Smooth muscle cell (in vitro differentiated cells): ENCODE measurements at regions not wholly inside any gene's neighbourhood (a gene's known extent, or its start where the extent isn't known, plus 50 kb on each side); places are given as distances from the start of the nearest gene placed in this dataset.

Experiments
- DNase-seq: peaks from one replicate; lab custom pipeline; 2025; ENCODE audit not compliant: unreplicated experiment; lab: John Stamatoyannopoulos, UW
- H2AFZ ChIP-seq: fragments of 200-600 bp; sonication (generic); 2 replicates; pipeline ENCODE4 v1.6.0; 2016; ENCODE audit warnings: antibody characterized with exemption, low read depth, mild to moderate bottlenecking
- H3F3A ChIP-seq: fragments of 200-600 bp; sonication (generic); 2 replicates; pipeline ENCODE4 v1.6.0; 2017; ENCODE audit warnings: antibody characterized with exemption, low read depth
- H3K27ac ChIP-seq: fragments of 200-600 bp; sonication (generic); 2 replicates; pipeline ENCODE4 v1.5.1; 2016; ENCODE audit warnings: low read depth, mild to moderate bottlenecking
- H3K27me3 ChIP-seq: fragments of 200-600 bp; sonication (generic); 2 replicates; pipeline ENCODE4 v1.6.1; 2016; ENCODE audit warnings: low read depth, mild to moderate bottlenecking
- H3K36me3 ChIP-seq: fragments of 200-600 bp; sonication (generic); 2 replicates; pipeline ENCODE4 v1.5.1; 2016; ENCODE audit warnings: low read depth
- H3K4me1 ChIP-seq: fragments of 200-600 bp; sonication (generic); 2 replicates; pipeline ENCODE4 v1.5.1; 2016; ENCODE audit warnings: low read depth
- H3K4me2 ChIP-seq: fragments of 200-600 bp; sonication (generic); 2 replicates; pipeline ENCODE4 v1.6.0; 2016; ENCODE audit warnings: mild to moderate bottlenecking
- H3K4me3 ChIP-seq: fragments of 200-600 bp; sonication (generic); 2 replicates; pipeline ENCODE4 v1.5.1; 2016; ENCODE audit warnings: mild to moderate bottlenecking
- H3K79me2 ChIP-seq: fragments of 200-600 bp; sonication (generic); 2 replicates; pipeline ENCODE4 v1.6.0; 2016; ENCODE audit warnings: low read depth, mild to moderate bottlenecking
- H3K9ac ChIP-seq: fragments of 200-600 bp; sonication (generic); 2 replicates; pipeline ENCODE4 v1.6.0; 2016; ENCODE audit warnings: low read depth
- H3K9me3 ChIP-seq: fragments of 200-600 bp; sonication (generic); replicated peaks from 2 replicates; pipeline ENCODE4 v1.5.1; 2016; ENCODE audit warnings: low read depth
- H4K20me1 ChIP-seq: fragments of 200-600 bp; sonication (generic); 2 replicates; pipeline ENCODE4 v1.6.0; 2016; ENCODE audit warnings: low read depth
- CTCF ChIP-seq: fragments of 200-600 bp; sonication (generic); IDR thresholded peaks from 2 replicates; pipeline ENCODE4 v1.5.1; 2017; ENCODE audit warnings: borderline replicate concordance, mild to moderate bottlenecking, antibody characterized with exemption; ENCODE audit not compliant: insufficient read depth, poor library complexity, severe bottlenecking
- WGBS: methylation state at CpG from one replicate; pipeline ENCODE4 v1.1.7; 2016; ENCODE audit warnings: low lambda C conversion rate; 5-methylcytosine and 5-hydroxymethylcytosine counted together

DNA sequence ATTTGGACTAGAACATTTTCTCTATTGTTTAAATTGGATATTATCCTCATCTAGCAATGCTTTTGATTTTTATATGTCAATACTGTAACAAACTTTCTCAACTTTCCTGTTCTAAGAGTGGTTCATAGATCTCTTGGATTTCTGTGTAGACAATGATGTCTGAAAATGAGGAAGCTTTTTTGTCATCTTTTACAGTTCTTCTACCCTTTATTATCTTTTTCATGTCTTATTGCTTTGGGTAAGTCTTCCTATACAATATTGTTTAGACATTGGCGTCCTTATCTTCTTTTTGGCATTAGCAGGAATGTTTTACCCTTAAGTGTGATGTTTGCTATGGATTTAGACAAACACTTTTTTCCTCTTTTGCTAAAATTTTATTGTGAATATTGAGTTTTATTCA is 91.5 kb upstream of the MTHFD1L start:
- Histone ChIP-seq H3K79me2 (no peaks in the 10 kb centered on the region), H4K20me1 (no peaks in the 10 kb centered on the region), H2AFZ (no peak overlapping the region), H3K4me3 (no peak overlapping the region), H3K4me1 (no peaks in the 10 kb centered on the region), H3K4me2 (no peak overlapping the region), H3K36me3 (no peaks in the 10 kb centered on the region), H3K27me3 (no peaks in the 10 kb centered on the region), H3K9me3 (peaks cover 4% of the 10 kb centered on the region), H3K27ac (no peak overlapping the region), H3F3A (no peaks in the 10 kb centered on the region), H3K9ac (no peak overlapping the region)
- WGBS, result 74% methylated on average over 1 of the region's 1 CpG
- DNase-seq, result no peak
- no peak for TF ChIP-seq CTCF

GRCh38 chr6:150775415-150776203 is 89.9 kb upstream of the MTHFD1L start:
- 82% methylated on average over 9 of the region's 9 CpGs for WGBS
- no peak overlapping the region for H3K9ac ChIP-seq
- no peaks in the 10 kb centered on the region for H3F3A ChIP-seq
- no peak overlapping the region for H3K4me3 ChIP-seq
- no peaks in the 10 kb centered on the region for H3K36me3 ChIP-seq
- H3K4me1 ChIP-seq, result no peaks in the 10 kb centered on the region
- TF ChIP-seq CTCF, result no peak
- H2AFZ ChIP-seq, result no peak overlapping the region
- no peaks in the 10 kb centered on the region for H3K79me2 ChIP-seq
- H3K4me2 ChIP-seq, result no peak overlapping the region
- H3K27me3 ChIP-seq, result no peaks in the 10 kb centered on the region
- H4K20me1 ChIP-seq, result no peaks in the 10 kb centered on the region
- no peak overlapping the region for H3K27ac ChIP-seq
- H3K9me3 ChIP-seq, result peaks cover 4% of the 10 kb centered on the region
- DNase-seq, result no peak

DNA sequence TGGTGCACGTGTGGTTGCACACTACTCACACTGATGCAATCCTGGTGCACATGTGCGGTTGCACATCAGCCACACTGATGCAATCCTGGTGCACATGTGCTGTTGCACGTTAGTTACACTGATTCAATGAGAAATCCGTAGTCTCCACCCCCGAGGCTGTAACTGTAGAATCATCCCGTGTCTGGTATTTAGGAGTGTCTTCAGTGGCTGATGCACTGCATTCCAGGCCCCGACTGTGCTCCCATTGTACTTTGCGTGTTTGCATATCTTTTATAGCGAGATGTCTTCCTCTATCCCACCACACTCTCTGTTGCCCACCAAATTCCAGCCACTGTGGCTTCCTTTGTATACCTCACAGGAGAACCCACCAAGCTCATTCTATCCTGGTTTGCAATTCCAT is 87.8 kb upstream of the MTHFD1L start:
- H4K20me1 ChIP-seq, result no peaks in the 10 kb centered on the region
- no peaks in the 10 kb centered on the region for H3K79me2 ChIP-seq
- no peak for TF ChIP-seq CTCF
- no peak overlapping the region for H3K27ac ChIP-seq
- H3K36me3 ChIP-seq, result no peaks in the 10 kb centered on the region
- 88% methylated on average over 9 of the region's 9 CpGs for WGBS
- no peaks in the 10 kb centered on the region for H3K4me1 ChIP-seq
- no peak overlapping the region for H2AFZ ChIP-seq
- H3K9me3 ChIP-seq, result peaks cover 4% of the 10 kb centered on the region
- H3K4me3 ChIP-seq, result no peak overlapping the region
- no peaks in the 10 kb centered on the region for H3K27me3 ChIP-seq
- no peak for DNase-seq
- no peak overlapping the region for H3K4me2 ChIP-seq
- no peak overlapping the region for H3K9ac ChIP-seq
- no peaks in the 10 kb centered on the region for H3F3A ChIP-seq

DNA sequence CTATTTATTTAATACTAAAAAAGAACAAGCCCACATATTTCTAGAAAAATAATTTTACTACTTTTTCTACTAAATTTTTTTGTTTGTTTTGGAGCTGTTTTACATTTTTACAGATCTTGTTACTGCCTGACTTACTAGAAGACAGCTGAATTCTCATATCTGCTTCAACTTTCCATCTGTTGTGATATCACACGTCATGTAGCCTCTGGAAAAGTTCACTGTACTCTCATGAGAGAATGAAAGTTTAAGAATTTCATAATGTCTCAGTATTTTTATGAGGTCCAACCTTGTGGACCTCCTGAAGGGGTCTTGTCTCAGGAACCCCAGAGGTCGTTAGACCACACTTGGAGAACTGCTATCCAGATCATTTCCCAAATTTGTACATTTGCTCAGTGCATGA is 81.7 kb upstream of the MTHFD1L start:
- no peak overlapping the region for H3K4me3 ChIP-seq
- H3F3A ChIP-seq, result no peaks in the 10 kb centered on the region
- no peaks in the 10 kb centered on the region for H3K36me3 ChIP-seq
- H3K79me2 ChIP-seq, result no peaks in the 10 kb centered on the region
- 72% methylated on average over 2 of the region's 2 CpGs for WGBS
- H3K27me3 ChIP-seq, result no peaks in the 10 kb centered on the region
- no peak overlapping the region for H2AFZ ChIP-seq
- no peaks in the 10 kb centered on the region for H3K4me1 ChIP-seq
- no peak for DNase-seq
- H3K27ac ChIP-seq, result no peak overlapping the region
- H3K9me3 ChIP-seq, result no peaks in the 10 kb centered on the region
- H3K4me2 ChIP-seq, result no peak overlapping the region
- no peak for TF ChIP-seq CTCF
- H3K9ac ChIP-seq, result no peak overlapping the region
- no peaks in the 10 kb centered on the region for H4K20me1 ChIP-seq
